NCI-H510A (cell line): ENCODE measurements at regions not wholly inside any gene's neighbourhood (a gene's known extent, or its start where the extent isn't known, plus 50 kb on each side); places are given as distances from the start of the nearest gene placed in this dataset.
"Not testable (repeated sequence)": the region's sequence is repeated elsewhere in the genome, so short reads cannot be mapped to it uniquely, and the experiment has no call there.

ENCODE experiments used
- DNase-seq: peaks from one replicate; lab custom pipeline; 2025; lab: John Stamatoyannopoulos, UW

- no peak for DNase-seq
These were observed 119.5 kb upstream of the TNRC6C start for GRCh38 chr17:77838748-77839697.

- DNase-seq: no peak
These were observed 118.6 kb upstream of the TNRC6C start for GRCh38 chr17:77839698-77840512.

- DNase-seq: no peak
These were observed 117.9 kb upstream of the TNRC6C start for GRCh38 chr17:77840513-77841165.

- peak; percentile 80 for DNase-seq
These were observed 116.6 kb upstream of the TNRC6C start for GRCh38 chr17:77841742-77842527.

GRCh38 chr17:77842528-77843147, 115.9 kb upstream of the TNRC6C start:
- DNase-seq: no peak

- DNase-seq: not testable (repeated sequence)
These were observed 115.1 kb upstream of the TNRC6C start for GRCh38 chr17:77843255-77843895.

GRCh38 chr17:77843896-77844295, 114.6 kb upstream of the TNRC6C start:
- no peak for DNase-seq

- no peak for DNase-seq
These were observed 113.8 kb upstream of the TNRC6C start for GRCh38 chr17:77844681-77845080.

GRCh38 chr17:77845541-77846225, 112.8 kb upstream of the TNRC6C start:
- DNase-seq: no peak

- DNase-seq: peak; percentile 92
These were observed 111.9 kb upstream of the TNRC6C start for GRCh38 chr17:77846531-77847085.

GRCh38 chr17:77847221-77848085, 111.0 kb upstream of the TNRC6C start:
- DNase-seq: no peak

- DNase-seq: no peak
These were observed 110.2 kb upstream of the TNRC6C start for GRCh38 chr17:77848257-77848656.

GRCh38 chr17:77849239-77849638, 109.3 kb upstream of the TNRC6C start:
- no peak for DNase-seq

- DNase-seq: no peak
These were observed 106.6 kb upstream of the TNRC6C start for GRCh38 chr17:77851921-77852320.

GRCh38 chr17:77852731-77853130, 105.8 kb upstream of the TNRC6C start:
- no peak for DNase-seq

- no peak for DNase-seq
These were observed 105.1 kb upstream of the TNRC6C start for GRCh38 chr17:77853191-77853977.

GRCh38 chr17:77854083-77854758, 104.3 kb upstream of the TNRC6C start:
- no peak for DNase-seq
